Keratinocyte (primary cell): ENCODE measurements at regions not wholly inside any gene's neighbourhood (a gene's known extent, or its start where the extent isn't known, plus 50 kb on each side); places are given as distances from the start of the nearest gene placed in this dataset.

ENCODE experiments used
- EZH2 ChIP-seq: IDR thresholded peaks from one replicate; pipeline ENCODE4 v1.6.1; 2012; ENCODE audit warnings: inconsistent platforms, mild to moderate bottlenecking, low read length, moderate library complexity
- TF ChIP-seq, protein P1 (sequence below), 3 experiments: IDR thresholded peaks in 1 of 3; conservative IDR thresholded peaks in 1 of 3; optimal IDR thresholded peaks in 1 of 3; 2 replicates in 2 of 3; 3 replicates in 1 of 3; pipeline versions ENCODE3 to v1.5.1; 2011; ENCODE audit warnings: low read length in 3 of 3, mild to moderate bottlenecking in 3 of 3, moderate library complexity in 2 of 3, control low read depth in 1 of 3, inconsistent platforms in 1 of 3; ENCODE audit not compliant: insufficient read depth in 2 of 3; ENCODE audit errors: extremely low read depth in 1 of 3

DNA sequence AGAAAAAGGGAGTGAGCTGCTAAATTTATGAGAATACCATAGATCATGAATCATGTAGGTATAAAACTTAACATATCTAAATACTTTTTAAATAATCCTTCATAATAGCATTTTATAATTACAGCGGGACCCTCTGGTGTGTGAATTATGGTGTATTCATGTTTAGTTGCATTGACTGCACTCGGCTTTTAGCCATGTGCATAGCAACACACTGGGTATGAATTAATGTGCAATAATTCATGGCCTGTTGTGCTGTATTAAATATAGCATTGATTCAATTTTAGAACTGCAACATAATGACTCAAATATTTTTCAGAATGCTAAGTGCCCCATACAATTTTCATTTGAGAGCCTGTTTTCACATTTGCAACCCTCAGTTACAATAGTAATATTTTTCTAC is 249.6 kb upstream of the G2E3 start:
- TF ChIP-seq, protein P1, sequence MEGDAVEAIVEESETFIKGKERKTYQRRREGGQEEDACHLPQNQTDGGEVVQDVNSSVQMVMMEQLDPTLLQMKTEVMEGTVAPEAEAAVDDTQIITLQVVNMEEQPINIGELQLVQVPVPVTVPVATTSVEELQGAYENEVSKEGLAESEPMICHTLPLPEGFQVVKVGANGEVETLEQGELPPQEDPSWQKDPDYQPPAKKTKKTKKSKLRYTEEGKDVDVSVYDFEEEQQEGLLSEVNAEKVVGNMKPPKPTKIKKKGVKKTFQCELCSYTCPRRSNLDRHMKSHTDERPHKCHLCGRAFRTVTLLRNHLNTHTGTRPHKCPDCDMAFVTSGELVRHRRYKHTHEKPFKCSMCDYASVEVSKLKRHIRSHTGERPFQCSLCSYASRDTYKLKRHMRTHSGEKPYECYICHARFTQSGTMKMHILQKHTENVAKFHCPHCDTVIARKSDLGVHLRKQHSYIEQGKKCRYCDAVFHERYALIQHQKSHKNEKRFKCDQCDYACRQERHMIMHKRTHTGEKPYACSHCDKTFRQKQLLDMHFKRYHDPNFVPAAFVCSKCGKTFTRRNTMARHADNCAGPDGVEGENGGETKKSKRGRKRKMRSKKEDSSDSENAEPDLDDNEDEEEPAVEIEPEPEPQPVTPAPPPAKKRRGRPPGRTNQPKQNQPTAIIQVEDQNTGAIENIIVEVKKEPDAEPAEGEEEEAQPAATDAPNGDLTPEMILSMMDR (optimal IDR thresholded peaks at IDR 0.05 in 1 of 3, IDR thresholded peaks at IDR 0.05 in 1 of 3, conservative IDR thresholded peaks at IDR 0.05 in 1 of 3; ENCODE audit: extremely low read depth in 1 of 3, insufficient read depth in 2 of 3, low read length in 3 of 3), result no peak
- TF ChIP-seq EZH2, result no peak
